Glutamatergic neuron (in vitro differentiated cells): ENCODE measurements at regions not wholly inside any gene's neighbourhood (a gene's known extent, or its start where the extent isn't known, plus 50 kb on each side); places are given as distances from the start of the nearest gene placed in this dataset.

ENCODE experiments used
- DNase-seq: peaks from one replicate; pipeline ENCODE4 v3.0.0; 2022
- H3K27ac Mint-ChIP-seq: one replicate; pipeline ENCODE4 v1.8.0; 2020; ENCODE audit warnings: mild to moderate bottlenecking, mixed read lengths, inconsistent platforms; ENCODE audit not compliant: unreplicated experiment
- H3K27me3 Mint-ChIP-seq: one replicate; pipeline ENCODE4 v1.8.0; 2020; ENCODE audit warnings: mild to moderate bottlenecking, moderate library complexity, mixed read lengths, inconsistent platforms; ENCODE audit not compliant: unreplicated experiment
- H3K36me3 Mint-ChIP-seq: one replicate; pipeline ENCODE4 v1.8.0; 2020; ENCODE audit warnings: mild to moderate bottlenecking, mixed read lengths, inconsistent platforms; ENCODE audit not compliant: unreplicated experiment
- H3K4me1 Mint-ChIP-seq: one replicate; pipeline ENCODE4 v1.8.0; 2020; ENCODE audit warnings: mild to moderate bottlenecking, low read depth, mixed read lengths, inconsistent platforms; ENCODE audit not compliant: unreplicated experiment
- H3K4me3 Mint-ChIP-seq: one replicate; pipeline ENCODE4 v1.8.0; 2020; ENCODE audit warnings: mild to moderate bottlenecking, mixed read lengths, inconsistent platforms; ENCODE audit not compliant: unreplicated experiment
- H3K9me3 Mint-ChIP-seq: one replicate; pipeline ENCODE4 v1.8.0; 2020; ENCODE audit warnings: mild to moderate bottlenecking, moderate library complexity, mixed read lengths, inconsistent platforms; ENCODE audit not compliant: unreplicated experiment
- TF ChIP-seq, protein P1 (sequence below): fragments of 200-600 bp; sonication (generic); IDR thresholded peaks from one replicate; pipeline ENCODE4 v1.5.0; 2021; ENCODE audit not compliant: partially characterized antibody, unreplicated experiment

DNA sequence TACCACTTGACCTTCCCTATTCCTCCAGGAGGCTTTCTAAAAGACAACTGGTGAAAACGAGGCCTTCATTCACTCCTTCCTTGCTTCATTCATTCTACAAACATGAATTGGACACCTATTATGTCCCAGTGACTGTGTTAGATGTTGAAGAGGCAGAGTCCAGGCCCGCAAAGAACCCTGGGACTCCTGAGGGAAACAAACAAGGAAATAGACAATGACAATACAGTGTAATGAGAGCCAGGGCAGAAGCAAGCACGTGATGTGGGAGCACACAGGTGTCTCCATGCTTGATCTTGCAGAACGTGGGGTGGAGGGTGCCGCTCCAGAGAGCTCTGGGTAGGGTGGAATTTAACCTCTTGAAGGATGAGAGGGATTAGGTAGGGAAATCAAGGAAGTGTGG is 137.6 kb upstream of the KLF3 start:
- TF ChIP-seq, protein P1, sequence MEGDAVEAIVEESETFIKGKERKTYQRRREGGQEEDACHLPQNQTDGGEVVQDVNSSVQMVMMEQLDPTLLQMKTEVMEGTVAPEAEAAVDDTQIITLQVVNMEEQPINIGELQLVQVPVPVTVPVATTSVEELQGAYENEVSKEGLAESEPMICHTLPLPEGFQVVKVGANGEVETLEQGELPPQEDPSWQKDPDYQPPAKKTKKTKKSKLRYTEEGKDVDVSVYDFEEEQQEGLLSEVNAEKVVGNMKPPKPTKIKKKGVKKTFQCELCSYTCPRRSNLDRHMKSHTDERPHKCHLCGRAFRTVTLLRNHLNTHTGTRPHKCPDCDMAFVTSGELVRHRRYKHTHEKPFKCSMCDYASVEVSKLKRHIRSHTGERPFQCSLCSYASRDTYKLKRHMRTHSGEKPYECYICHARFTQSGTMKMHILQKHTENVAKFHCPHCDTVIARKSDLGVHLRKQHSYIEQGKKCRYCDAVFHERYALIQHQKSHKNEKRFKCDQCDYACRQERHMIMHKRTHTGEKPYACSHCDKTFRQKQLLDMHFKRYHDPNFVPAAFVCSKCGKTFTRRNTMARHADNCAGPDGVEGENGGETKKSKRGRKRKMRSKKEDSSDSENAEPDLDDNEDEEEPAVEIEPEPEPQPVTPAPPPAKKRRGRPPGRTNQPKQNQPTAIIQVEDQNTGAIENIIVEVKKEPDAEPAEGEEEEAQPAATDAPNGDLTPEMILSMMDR = no peak
- H3K27ac Mint-ChIP-seq = no peak overlapping the region

DNA sequence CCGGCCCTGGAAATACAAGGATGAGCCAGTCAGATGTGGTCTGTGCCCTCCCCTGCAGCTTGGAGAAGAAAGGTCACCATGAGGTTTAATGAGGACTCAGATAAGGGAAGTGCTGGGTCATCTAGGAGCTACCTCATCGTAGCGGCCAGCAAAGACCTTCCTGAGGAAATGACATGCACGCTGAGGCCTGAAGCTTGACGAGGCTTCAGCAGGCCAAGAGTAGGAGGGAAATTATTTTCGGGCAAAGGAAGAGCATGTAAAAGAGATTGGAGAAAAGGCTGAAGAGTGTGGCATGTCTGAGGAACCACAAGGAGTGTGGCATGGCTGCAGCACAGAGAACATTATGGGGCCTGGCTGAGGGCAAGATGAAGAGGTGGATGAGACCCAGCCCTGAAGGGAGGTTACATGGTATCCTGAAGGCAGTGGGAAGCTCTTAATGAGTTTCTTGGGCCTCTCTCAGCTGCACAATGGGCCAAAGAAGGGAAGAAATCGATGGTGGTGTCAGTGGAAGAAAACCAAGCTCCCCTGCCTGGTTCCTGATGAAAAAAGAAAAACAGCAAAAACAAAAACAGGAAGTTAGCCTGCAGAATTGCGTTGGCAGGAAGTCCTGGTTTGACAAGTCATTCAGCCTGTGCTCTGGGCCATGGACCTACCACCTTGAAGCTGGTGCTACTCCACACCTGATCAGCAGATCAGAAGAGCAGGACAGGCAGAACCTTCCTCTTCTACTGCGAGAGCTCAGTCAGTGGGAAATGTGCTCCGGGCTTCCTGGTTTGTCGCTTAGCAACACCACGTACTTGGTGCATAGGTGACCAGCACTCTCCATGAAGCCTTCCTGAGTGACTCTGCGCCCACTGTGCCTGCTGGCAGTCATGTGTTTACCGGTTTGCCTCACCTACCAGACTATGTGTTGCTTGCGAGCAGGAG is 134.5 kb upstream of the KLF3 start:
- TF ChIP-seq, protein P1 = no peak
- DNase-seq = no peak
- Mint-ChIP-seq H3K9me3 (peaks cover 2% of the 10 kb centered on the region), H3K27ac (no peak overlapping the region), H3K4me3 (no peak overlapping the region), H3K4me1 (no peaks in the 10 kb centered on the region), H3K36me3 (no peaks in the 10 kb centered on the region), H3K27me3 (no peaks in the 10 kb centered on the region)

More for the DNA sequence above, 137.6 kb upstream of the KLF3 start:
- Mint-ChIP-seq H3K36me3 (no peaks in the 10 kb centered on the region), H3K4me1 (no peaks in the 10 kb centered on the region), H3K27me3 (peaks cover 2% of the 10 kb centered on the region), H3K4me3 (no peak overlapping the region), H3K9me3 (peaks cover 5% of the 10 kb centered on the region)
- DNase-seq = no peak

DNA sequence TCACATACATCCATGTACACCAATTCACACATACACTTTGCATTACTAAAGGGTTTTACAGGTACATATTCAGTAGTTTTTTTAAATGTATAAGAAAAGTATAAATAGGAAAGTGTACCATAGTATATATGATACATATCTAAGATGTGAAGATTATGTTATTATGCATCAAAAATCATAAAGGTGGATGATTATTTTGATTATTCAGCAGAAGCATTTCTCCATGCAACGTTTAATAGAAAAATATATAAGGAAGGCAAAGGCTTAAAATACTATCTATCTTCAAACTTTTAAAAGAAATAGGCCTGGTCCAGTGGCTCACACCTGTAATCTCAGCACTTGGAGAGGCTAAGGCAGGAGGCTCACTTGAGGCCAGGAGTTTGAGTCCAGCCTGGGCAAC is 133.5 kb upstream of the KLF3 start:
- Mint-ChIP-seq H3K9me3 (no peaks in the 10 kb centered on the region), H3K36me3 (no peaks in the 10 kb centered on the region), H3K4me1 (no peaks in the 10 kb centered on the region), H3K4me3 (no peak overlapping the region), H3K27me3 (no peaks in the 10 kb centered on the region), H3K27ac (no peak overlapping the region)
- DNase-seq = no peak
- TF ChIP-seq, protein P1 = no peak

DNA sequence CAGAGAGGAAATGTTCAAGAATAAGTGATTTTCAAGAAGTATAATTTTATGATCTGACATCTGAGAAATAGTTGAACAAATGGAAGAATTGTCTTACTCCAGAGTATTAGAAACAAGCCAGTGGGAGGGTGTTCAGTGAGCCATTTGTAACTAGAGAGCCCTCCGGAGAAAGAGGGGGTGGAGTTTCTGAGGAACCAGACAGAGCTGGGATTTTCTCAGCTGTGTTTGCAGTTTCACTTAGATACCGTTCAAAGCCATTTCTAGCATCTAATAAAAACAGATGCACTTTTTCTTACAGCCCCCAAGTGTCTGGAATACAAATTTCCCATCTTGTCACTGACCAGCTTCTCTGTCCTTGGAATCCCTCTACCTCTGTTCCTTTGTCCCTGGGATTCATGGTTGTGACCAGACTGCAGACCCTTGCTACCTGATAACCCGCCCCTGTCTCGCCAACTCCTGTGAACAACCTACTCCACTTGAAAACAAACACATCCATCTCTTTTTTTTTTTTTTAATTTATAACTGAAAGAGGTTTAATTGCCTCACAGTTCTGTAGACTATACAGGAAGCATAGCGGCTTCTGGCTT is 132.8 kb upstream of the KLF3 start:
- Mint-ChIP-seq H3K4me3 (no peak overlapping the region), H3K27me3 (no peaks in the 10 kb centered on the region), H3K4me1 (no peaks in the 10 kb centered on the region), H3K36me3 (no peaks in the 10 kb centered on the region), H3K27ac (no peak overlapping the region), H3K9me3 (no peaks in the 10 kb centered on the region)
- TF ChIP-seq, protein P1 = no peak
- DNase-seq = no peak
